ENCODE measurements at regions not wholly inside any gene's neighbourhood (a gene's known extent, or its start where the extent isn't known, plus 50 kb on each side); places are given as distances from the start of the nearest gene placed in this dataset.
"Not testable (repeated sequence)": the region's sequence is repeated elsewhere in the genome, so short reads cannot be mapped to it uniquely, and the experiment has no call there.

DNA sequence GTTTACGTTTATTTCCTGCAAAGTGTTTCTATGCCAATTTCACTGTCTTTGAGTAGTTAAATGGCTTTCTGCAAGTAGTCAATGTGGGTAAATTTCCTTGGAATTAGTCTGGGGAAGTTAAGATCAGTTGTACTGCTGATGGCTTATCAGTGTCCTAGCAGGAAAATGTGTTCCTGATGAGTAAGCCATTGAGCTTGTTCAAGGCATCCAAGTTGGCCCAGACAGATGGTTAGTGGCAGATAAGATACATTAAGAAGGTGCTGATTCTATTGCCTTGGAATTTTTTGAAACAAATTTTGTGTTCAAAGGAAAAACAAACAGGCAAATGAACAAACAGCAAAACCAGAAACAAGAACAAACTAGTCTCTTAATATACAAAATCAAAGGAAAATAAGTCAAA, 258.4 kb downstream of the MAP2K6 start:
- no peak for DNase-seq (ENCODE audit: low read depth)

DNA sequence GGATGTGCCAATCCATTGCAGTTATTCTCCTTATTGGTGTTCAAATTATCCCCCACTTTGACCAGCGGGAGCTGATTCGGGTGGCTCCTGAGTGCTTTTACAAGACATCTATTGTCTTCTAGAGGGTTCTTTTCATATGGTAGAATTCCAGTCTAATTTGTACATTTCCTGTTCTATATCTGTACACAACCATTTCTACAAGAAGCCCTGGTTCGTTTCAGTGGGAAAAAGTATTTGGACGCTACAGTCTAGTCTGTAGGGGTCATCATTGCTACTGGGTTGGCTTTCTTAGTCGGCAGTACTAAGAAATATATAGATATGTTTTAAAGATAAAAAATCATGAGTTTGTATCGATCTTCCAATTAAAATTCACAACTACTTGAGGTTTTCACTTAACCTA, 262.6 kb downstream of the MAP2K6 start:
- no peak for DNase-seq (ENCODE audit: low read depth)

DNA sequence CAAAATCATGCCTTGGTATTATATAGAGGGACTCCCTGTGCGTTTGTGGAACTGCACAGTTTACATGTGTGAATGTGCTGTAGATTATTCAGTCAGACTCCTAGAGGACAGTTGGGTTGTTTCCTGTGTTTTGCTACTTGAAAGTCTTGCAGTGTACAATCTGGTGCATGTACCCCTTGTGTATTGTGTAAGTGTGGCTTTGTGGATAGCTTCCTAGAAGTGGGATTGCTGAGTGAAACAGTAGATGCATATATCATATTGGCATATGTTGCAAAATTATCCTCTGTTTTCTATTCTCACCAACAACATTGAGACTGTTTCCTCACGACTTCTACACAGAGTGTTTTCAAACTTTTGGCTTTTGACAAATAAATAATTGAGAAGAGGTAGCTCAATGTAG, 263.7 kb downstream of the MAP2K6 start:
- no peak for DNase-seq (ENCODE audit: low read depth)

DNA sequence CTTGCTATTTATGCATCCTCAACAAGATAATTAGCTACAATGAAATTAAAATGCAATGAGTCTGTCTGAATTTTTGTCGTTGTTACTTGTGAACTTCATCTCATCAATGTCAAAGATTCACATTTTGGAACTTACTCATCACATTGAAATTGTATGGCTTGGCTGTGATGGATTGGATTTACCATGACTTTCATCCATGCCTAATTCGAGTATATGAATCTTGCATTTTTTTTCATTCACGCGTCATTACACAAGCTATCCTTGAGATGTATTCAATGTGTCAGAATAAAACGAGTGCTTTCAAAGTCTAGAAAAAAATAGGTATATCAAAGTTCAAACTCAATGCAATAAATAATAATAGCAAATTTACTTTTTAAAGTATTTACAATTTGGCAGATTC, 265.3 kb downstream of the MAP2K6 start:
- DNase-seq (ENCODE audit: low read depth), result no peak

DNA sequence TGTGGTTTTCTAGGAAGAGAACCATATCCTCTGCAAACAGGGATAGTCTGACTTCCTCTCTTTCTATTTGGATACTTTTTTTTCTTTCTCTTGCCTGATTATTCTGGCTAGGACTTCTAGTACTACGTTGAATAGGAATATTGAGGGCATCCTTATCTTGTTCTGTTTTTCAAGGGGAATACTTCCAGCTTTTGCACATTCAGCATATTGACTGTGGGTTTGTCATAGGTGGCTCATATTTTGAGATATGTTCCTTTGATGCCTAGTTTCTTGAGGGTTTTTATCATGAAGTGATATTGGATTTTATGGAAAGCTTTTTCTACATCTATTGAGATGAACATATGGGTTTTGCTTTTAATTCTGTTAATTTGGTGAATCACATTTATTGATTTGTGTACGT, 269.8 kb downstream of the MAP2K6 start:
- no peak for DNase-seq (ENCODE audit: low read depth)

DNA sequence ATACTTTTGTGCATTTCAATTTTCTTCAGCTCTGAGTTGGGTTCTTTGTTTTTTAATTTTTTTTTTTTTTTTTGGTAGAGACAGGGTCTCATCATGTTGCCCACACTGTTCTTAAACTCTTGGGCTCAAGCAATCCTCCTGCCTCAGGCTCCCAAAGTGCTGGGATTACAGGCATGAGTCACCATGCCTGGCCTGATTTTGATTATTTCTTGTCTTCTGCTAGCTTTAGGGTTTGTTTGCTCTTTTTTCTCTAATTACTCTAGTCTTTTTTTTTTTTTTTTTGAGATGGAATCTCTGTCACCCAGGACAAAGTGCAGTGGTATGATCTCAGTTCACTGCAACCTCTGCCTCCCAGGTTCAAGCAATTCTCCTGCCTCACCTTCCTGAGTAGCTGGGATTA, 270.7 kb downstream of the MAP2K6 start:
- not testable (repeated sequence) for DNase-seq (ENCODE audit: low read depth)

DNA sequence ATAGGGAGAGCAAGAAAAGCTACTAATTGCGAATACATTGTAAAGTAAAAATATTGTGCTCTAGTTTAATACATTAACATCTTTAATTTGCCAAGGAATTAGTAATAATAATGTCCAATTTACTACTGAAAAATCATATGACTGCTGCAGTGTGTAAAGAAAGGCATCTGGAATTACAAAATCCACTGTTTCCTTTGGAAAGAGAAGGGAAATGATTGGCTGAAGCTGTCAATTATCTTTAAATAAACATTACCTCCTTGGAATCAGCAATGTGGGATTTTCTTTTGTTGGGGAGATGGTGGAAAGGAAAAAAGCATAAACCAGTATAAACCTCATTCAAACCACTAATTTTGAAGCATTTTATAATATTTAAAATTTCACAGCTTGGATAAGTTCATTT, 276.0 kb downstream of the MAP2K6 start:
- no peak for DNase-seq (ENCODE audit: low read depth)

DNA sequence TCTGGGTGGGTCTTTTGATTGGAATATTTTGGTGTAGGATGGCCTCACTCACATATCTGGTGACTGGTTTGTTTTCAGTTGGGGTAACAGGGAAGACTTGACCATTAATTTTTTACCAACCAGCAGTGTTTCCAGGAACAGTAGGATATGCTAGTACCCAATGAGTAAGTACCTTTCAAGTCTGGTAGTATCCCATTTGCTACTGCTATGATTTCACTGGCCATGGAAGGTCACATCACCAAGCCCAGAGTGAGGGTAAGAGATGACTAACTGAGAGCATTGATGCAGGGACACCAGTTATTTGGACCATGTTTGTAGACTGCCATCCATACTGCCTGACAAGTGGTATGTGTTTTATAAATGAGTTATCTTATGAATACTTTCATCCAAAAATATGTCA, 277.7 kb downstream of the MAP2K6 start:
- no peak for DNase-seq (ENCODE audit: low read depth)

DNA sequence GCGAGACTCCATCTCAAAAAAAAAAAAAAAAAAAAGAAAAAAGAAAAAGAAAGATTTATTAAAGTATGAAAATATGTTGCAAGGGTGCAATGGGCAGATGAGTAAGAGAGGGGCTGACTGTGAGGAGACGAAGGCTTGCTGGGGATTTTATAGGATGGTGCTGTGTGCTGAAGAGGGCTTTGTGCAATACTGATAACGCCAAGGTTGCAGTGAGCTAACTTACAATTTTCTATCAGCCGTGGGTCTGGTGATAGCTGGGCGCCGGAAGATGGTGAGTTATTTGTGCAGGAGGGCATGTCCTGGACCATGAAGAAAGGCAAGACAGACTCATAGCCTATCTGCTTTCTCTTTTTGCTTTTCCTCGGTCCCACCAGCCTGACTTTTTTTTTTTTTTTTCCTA, 281.1 kb downstream of the MAP2K6 start:
- no peak for DNase-seq (ENCODE audit: low read depth)

DNA sequence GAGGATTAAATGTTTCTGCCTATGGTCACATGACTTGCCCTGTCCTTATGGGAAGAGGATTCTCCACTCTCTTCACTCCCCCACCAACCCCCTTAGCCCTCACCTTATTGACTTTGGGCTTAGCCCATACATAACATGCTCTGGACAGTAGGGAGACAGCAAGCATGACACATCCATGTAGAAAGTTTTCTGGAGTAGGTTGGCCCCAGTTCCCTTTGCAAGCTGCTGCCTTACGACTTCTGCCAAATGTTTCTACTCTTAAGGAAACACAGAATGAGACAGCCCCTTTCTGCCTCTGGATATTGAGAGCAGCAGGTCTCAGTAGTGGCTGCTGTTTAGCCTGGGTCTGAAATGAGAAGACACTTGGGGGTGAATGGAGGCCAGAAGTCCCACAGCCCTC, 282.2 kb downstream of the MAP2K6 start:
- DNase-seq (ENCODE audit: low read depth), result no peak

DNA sequence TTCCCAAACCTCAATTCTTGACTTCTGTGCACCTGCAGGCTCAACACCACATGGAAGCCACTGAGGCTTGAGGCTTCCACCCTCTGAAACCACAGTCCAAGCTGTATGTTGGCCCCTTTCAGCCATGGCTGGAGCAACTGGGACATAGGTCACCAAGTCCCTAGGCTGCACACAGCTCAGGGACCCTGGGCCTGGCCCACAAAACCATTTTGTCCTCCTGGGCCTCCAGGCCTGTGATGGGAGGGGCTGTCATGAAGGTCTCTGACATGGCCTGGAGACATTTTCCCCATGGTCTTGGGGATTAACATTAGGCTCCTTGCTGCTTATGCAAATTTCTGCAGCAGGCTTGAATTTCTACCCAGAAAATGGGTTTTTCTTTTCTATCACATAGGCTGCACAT, 283.9 kb downstream of the MAP2K6 start:
- DNase-seq (ENCODE audit: low read depth), result not testable (repeated sequence)

DNA sequence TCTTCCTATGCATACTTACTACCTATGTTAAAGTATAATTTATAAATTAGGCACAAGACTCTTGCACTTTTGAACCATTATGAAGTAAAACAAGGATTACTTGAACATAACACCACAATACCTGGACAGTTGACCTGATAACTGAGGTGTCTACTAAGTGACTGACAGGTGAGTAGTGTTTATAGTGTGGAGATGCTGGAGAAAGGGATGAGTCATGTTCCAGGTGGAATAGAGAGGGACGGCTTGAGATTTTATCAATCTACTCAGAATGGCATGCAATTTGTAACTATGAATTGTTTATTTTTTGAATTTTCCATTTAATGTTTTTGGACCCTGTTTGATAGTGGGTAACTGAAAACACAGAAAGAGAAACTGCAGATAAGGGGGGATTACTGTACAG, 287.6 kb downstream of the MAP2K6 start:
- no peak for DNase-seq (ENCODE audit: low read depth)

DNA sequence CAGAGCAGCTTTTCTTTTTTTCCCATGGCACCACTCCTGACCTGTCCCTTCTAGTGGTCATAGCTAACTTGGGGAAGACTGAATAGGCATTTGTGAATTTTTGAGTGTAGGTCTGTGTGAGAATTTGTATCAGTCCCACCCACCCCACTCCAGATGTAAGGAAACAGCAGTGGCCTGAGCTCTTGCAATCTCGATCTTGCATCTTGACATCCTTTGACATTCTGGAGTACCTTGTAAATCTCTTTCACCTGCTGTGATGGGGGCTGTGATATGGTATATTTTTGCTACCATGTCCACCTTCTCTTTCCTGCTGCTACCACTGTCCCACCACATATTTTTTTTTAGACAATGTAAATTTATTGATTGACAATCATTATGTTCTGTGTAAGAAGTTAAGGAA, 289.3 kb downstream of the MAP2K6 start:
- no peak for DNase-seq (ENCODE audit: low read depth)

DNA sequence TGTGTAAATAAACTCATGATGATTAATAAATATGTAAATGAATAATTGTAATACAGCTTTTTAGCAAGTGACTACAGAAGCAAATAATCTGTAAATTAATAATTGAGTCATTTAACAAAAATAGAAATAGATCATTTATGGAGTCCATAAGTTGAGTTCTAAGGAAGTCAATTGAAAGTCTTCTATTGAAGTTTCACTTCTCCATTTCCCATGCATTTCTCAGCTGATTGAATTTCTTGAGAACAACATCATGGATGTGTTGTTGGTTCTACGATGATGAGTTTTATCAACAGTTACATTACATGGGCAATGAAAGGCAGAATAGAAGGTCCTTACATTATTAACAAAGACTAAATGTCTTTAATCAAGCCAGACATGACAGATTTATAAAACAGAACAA, 290.4 kb downstream of the MAP2K6 start:
- DNase-seq (ENCODE audit: low read depth), result no peak

DNA sequence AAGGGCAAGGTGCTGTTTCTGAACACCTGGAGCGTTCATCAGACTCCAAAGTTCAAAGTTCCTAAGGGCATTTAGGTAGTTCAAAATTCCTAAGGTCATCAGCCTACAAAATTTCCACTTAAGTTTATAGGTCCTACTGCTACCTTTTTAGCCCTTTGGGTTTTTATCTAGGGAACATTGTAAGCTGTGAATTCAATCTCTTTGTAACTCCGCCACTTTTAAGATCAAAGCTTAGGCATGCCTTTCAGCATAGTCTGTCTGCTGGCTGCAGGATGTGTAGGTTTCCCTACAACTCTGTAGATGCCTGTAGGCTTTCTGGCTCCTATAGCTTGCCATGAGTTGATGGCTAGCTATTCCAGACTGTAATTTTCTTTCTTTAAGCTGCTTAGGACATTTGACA, 291.6 kb downstream of the MAP2K6 start:
- DNase-seq (ENCODE audit: low read depth), result no peak

DNA sequence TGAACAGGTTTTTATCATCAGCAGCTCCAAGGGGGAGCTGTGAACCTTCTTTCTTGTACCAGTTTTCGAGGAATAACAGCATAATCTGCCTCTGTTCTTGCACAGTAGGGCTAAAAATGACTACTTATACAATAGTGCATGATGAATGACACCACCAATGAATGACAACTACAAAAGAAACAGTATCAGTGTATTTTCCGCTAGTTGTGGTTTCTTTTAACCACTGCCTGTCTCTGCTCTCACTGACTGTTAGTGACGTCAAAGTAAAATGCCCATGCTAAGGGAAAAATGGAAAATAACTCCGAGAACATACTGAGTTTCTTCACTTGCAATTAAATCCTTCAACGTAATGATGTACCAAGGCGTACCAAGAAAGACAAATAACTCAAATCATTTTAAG, 294.9 kb downstream of the MAP2K6 start:
- no peak for DNase-seq (ENCODE audit: low read depth)

DNA sequence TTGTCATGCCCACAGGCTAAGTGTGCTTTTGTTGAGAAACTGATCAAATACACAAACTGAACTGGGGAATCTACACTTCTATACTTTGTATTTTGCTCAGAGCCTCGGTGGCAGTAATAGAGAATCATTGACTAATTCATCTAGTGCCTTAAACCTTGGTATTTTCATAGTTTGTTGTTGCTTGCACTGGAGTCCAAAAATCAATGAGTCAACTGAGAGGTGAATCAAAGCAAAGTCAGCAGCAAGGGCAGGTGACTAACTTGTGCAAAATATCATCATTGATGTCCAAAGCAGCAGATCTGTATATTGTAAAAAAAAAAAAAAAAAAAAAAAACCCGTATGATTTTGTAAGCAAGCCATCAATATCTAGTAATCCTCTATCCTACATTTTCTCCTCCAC, 296.4 kb downstream of the MAP2K6 start:
- DNase-seq (ENCODE audit: low read depth), result no peak

DNA sequence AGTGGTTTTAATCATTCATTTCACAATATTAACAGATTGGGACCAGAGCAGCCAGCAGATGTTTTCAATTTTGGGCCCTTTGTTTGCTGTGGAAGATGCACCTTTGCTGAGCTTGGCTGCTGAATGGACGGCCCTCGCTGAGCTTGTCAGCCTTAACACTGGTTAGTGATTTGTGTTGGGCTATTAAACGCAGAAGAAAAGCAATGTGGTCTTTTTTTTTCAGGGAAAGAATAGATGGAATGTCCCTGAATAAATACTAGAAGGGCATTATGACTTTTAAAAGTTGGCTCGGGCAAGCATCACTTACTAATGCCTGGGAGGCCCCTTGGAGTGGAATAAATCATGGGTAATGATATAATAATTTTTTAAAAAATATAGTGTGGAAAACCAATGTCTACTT, 297.0 kb downstream of the MAP2K6 start:
- no peak for DNase-seq (ENCODE audit: low read depth)

DNA sequence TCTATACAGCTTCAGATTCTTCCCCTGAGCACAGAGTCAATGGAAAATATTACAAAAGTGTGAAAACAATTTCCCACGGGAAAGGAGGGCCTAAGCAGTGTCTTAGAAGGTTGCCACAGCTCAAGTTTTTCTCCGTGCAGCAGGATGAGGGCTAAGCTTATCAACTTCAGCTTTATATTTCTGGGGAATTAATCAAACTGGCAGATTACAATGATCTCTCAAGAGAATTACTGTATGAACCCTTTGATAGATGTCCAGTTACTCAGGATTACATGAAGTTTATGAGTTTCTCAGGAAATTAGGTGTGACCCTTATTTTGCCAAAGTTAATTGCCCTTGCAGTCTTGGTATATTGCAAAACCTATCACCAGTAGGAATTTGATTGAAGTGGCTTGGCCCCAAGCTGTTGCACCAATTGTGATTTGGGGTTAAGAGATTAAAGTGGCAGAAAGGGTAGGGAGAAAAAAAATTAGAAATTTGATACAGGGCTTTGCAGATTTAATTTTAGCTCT, 298.4 kb downstream of the MAP2K6 start:
- no peak for DNase-seq (ENCODE audit: low read depth)

DNA sequence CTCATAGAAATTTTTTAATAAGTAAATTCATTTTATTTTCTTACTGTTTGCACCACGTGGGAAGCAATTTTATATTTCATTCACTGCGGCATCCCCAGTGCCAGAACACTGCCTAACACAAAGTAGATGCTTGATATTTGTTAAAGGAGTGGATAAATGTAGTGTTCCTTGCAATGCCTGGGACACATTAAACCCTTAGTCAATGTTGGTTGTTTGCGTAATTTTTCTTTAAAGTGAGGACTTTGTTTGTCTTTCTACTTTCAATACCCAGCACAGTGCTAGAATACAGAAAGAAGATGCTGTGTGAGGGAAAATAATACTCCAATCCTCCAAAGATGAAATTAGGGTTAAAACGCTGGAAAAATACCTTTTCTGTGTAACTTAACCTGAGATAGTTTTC, 299.3 kb downstream of the MAP2K6 start:
- no peak for DNase-seq (ENCODE audit: low read depth)

DNA sequence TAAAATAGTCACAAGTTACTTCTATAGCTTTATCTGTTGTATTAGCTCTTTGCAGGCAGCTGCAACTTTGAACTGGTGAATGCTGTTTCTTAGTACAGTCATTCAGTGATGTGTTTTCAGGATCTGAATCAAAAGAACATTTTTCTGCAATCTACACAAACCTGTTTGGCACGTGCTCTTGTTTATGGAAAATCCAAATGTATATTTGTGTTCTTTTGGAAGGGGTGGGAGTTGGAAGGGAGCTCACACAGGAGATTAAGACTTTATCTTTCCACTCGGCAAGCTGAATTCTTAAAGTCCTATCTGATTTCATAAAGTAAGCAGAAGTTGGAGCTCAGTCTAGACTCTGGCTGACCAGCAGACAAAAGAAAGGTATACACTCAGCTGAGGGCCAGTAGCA, 300.2 kb downstream of the MAP2K6 start:
- no peak for DNase-seq (ENCODE audit: low read depth)

DNA sequence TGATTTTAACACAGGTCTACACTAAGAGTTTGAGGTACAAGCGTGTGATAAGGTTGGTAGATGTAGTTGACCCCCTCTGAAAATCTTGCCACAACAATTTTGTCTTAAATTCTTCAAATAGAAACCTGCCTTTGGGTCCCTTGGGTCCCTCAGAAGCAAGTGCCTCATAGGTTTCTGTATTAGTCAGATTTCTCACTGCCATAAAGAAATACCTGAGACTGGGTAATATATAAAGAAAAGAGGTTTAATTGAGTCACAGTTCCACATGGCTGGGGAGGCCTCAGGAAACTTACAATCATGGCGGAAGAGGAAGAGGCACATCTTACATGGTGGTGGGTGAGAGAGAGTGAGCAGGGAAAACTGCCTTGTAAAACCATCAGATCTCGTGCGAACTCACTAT, 301.2 kb downstream of the MAP2K6 start:
- DNase-seq (ENCODE audit: low read depth), result no peak

DNA sequence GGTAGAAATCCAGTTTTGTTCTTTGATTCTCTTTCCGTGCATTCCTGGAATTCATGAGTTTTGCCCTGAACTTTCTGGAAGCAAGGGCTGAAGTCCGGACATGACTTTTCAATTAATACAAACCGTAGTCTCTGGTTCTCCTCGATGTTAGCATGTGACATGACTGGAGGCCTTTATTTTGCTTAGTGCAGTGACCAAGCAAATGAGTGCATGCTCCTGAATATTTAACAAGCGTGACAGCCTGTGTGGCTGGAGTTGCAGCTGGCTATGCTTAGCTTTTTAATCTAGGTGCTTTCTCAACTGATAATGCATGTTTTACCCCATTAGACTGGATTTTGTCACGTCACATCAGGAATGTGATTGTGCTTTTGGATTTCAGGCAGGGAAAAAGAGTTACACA, 302.1 kb downstream of the MAP2K6 start:
- DNase-seq (ENCODE audit: low read depth), result no peak

DNA sequence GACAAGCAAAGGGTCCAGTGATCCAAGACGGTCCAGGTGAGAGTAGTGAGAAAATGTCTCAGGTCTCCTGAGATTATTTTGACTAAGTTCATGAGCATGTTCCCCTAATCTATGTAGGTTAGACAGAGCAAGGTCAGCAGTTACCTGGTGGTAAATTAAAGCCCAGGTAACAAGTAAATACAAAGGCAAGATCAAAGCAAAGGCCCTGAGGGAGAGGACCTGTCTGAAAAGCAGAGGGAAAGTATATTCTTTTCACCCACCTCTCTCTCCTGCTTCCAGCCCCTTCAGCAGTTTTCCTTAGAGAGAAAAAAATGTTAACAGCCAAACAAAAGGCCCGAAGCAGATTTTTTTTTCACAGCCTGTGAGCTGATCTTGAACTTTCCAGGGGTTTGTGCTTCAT, 302.7 kb downstream of the MAP2K6 start:
- DNase-seq (ENCODE audit: low read depth), result no peak

DNA sequence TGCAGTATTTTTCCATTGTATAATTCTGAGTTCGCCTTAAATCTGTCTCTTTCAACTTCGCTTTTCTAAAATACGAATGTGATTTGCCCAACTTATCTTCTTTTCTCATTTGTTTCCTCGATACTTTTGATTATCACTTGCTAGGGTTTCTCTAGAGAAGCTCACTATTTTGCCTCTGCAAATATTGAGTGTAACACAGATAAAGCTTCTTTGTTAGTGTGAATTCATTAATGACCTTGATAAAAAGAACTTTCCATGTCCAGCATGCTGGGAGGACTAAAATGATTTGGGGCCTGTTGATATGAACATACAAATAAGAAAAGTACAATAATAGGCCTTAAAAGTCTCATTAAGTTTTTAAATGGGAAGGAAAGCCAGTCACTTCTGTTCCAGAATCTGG, 303.3 kb downstream of the MAP2K6 start:
- DNase-seq (ENCODE audit: low read depth), result no peak

Data from CMK (cell line).